HG03342 (cell line): ENCODE measurements at regions not wholly inside any gene's neighbourhood (a gene's known extent, or its start where the extent isn't known, plus 50 kb on each side); places are given as distances from the start of the nearest gene placed in this dataset.

ENCODE experiments used
- ATAC-seq: cut with Tn5 transposase; IDR thresholded peaks from one replicate; pipeline ENCODE4 v1.9.1; 2021; ENCODE audit warnings: mild to moderate bottlenecking, moderate library complexity; ENCODE audit not compliant: unreplicated experiment

GRCh38 chr11:98561877-98562395 lies 458.8 kb upstream of the CNTN5 start:
- no peak for ATAC-seq

DNA sequence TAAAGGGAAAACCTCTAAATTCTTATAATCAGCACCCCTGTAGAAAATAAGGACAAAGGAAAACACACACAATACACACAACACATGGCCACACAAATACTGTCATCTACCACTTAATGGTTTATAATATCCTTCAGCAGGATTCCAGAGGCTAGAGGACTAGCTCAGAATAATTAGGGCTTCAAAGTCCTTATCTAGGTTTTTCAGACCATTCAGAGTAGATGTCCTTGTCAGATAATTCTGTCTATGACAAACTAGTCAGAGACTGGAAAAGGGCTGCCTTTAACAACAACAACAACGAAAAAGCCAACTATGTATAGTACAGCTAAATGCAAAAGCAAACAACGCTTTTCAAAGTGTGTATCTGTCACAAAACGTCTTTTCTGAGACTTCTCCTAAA lies 456.5 kb upstream of the CNTN5 start:
- no peak for ATAC-seq

GRCh38 chr11:98564881-98565280 lies 455.9 kb upstream of the CNTN5 start:
- ATAC-seq: no peak

GRCh38 chr11:98565311-98565710 lies 455.4 kb upstream of the CNTN5 start:
- no peak for ATAC-seq

DNA sequence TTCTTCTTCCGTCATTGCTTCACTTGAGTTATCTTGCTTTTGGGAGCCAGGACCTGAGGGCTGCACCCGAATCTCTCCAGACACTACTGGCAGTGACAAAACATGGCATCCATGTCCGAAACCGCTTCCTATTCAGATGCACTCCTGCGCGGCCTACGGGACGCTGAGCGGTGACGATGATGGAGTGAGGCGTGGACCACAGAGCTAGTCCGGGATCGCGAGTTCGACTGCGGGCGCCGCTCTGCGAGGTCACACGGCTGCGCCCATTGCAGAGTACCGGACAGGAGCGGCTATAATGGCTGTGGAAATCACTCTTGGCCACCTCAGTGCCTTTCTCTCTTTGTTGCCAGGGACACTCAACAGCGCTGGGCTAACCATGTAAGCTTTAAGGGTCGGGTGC lies 453.8 kb upstream of the CNTN5 start:
- ATAC-seq: no peak

DNA sequence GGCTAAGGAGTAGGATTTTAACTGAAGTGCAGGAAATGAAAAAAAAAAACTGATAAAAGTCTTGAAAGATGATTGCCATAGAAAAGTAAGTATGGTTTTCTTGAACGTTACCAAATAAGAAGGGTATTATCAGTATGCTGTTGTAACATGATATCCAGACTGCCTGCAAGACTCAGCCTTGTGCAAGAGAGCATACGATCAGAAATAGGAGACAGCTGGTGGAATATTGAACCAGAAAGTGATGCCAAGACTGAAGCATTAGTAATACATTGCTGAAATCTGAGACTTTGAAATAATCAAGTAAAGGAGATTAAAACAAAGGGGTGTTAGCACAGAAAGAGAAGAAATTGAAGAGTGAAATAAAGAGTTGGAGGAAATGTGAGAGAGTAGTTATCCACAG lies 452.7 kb upstream of the CNTN5 start:
- no peak for ATAC-seq

GRCh38 chr11:98572941-98573340 lies 447.8 kb upstream of the CNTN5 start:
- no peak for ATAC-seq

DNA sequence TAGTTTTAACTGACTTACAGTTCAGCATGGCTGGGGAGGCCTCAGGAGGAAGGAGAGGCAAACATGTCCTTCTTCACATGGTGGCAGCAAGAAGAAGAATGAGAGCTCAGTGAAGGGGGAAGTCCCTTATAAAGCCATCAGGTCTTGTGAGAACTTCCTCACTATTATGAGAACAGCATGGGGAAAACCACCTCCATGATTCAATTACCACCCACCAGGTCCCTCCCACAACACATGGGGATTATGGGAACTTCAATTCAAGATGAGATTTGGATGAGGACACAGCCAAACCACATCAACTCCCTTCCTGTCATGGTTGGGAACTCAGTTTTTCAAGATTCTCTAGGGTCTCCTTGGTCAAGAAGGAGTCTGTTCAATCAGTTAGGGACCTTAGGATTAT lies 432.9 kb upstream of the CNTN5 start:
- no peak for ATAC-seq

DNA sequence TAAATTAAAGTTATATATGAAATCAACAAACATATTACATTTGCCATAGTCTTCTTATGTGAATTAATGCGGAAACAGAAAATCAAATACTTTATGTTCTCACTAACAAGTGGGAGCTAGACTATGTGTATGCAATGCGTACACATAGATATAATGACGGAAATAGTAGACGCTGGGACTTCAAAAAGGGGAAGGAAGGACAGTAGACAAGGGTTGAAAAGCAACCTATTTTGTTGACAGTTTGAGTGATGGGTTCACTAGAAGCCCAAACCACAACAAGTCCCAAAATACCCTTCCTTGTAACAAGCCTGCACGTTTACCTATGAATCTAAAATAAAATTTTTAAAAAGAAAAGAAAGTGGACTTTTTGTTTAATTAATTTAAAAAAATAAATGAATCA lies 430.8 kb upstream of the CNTN5 start:
- ATAC-seq: no peak

DNA sequence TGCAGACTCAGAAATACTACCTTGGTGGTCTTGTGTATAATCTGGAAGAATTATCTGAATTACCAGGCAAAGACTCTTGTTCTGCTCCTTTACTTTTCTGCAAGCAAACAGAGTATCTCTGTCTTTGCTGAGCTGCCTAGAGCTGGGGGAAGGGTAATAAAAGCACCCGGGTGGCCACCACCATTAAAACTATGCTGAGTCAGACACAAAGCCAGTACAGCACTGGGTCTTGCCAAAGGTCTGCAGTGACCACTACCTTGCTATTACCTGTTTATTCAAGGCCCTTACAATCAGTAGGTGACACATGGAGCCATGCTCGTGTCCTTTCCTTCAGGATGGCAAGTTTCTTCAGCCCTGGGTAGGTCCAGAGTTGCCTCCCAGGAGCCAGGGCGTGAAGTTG lies 420.6 kb upstream of the CNTN5 start:
- no peak for ATAC-seq

- no peak for ATAC-seq
Observed at GRCh38 chr11:98600786-98601773, 419.7 kb upstream of the CNTN5 start.

GRCh38 chr11:98616098-98616655 lies 404.6 kb upstream of the CNTN5 start:
- no peak for ATAC-seq

DNA sequence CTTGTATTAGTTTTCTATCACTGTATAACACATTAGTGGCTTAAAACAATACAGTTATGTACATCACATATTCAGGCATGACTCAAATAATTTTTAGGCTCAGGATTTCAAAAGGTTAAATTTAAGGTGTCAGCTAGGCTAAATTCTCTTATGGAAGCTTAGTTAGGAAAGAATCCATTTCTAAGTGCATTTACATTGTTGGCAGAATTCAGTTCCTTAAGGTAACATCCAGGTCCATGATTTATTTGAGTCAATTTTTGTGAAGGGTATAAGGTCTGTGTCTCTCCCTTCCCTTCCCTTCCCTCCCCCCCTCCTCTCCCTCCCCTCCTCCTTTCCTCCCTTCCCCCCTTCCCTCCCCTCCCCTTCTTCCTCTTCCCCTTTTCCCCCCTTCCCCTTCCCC lies 399.0 kb upstream of the CNTN5 start:
- no peak for ATAC-seq

- ATAC-seq: no peak
Observed at GRCh38 chr11:98625526-98625925, 395.2 kb upstream of the CNTN5 start.

GRCh38 chr11:98630736-98631135 lies 390.0 kb upstream of the CNTN5 start:
- ATAC-seq: no peak

GRCh38 chr11:98657711-98658110 lies 363.0 kb upstream of the CNTN5 start:
- no peak for ATAC-seq

DNA sequence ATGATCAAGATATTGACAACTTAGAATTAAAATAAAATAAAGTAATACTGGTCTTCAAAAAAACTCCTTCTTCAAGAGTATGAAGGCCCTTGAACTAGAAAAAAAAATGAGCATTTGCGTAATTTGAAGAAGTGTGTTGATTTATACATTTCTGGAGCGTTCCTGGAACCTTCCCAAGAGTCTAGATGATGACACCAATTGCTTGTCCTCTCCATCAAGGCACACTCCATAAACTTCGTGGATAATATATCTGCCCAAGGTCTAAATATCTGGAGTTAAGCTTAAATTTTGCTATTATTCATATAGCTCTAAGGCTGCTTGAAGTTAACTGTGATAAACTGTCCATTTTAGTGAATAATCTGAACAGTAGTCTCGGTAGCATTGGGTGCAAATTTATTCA lies 361.3 kb upstream of the CNTN5 start:
- ATAC-seq: no peak

DNA sequence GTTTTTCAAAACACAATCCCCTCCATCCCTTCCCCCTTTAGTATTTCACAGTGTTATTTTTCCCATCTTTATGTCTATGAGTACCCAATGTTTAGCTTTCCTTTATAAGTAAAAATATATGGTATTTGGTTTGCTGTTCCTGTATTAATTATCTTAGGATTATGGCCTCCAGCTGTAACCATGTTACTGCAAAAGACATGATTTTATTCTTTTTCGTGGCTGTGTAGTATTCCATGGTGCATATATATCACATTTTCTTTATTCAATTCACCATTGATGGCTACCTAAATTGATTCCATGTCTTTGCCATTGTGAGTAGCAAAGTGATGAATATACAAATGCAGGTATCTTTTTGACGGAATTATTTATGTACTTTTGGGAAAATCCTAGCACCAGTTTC lies 346.4 kb upstream of the CNTN5 start:
- ATAC-seq: no peak

DNA sequence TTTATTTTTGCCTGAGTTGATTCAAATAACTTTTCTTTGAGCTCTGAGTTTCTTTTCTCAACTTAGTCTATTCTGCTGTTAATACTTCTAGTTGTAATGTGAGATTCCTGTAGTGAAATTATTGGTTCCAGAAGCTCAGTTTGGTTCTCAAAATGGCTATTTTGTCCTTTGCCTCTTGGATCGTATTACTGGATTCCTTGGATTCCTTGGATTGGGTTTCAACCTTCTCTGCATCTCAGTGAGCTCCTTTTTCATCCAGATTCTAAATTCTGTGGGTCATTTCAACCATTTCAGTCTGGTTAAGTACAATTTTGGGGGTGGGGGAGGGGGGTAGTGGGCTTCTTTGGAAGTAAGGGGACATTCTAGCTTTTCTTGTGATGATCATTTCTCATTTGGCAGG lies 341.1 kb upstream of the CNTN5 start:
- no peak for ATAC-seq

DNA sequence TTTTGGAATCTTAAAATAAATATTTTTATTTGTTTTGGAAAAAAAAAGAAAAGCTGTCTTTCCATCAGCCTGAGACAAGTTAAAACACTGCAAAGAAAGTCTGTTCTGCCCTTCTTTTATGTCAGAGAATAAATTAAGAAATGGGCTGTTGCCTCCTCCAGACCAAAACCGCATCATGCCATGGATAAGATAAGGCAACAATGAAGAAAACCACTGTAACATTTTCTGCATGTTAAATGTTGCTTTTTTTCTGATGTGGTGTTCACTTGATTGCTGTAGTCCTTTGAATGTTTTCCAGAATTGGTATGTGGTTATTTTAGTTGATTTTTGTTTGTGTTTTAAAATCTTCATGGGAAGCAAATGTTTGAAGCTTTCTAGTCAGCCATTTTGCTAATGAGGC lies 319.2 kb upstream of the CNTN5 start:
- no peak for ATAC-seq

- no peak for ATAC-seq
Observed at GRCh38 chr11:98703779-98704556, 316.8 kb upstream of the CNTN5 start.
